HG03520 (cell line): ENCODE measurements at regions not wholly inside any gene's neighbourhood (a gene's known extent, or its start where the extent isn't known, plus 50 kb on each side); places are given as distances from the start of the nearest gene placed in this dataset.

Source experiments
- ATAC-seq: cut with Tn5 transposase; IDR thresholded peaks from one replicate; pipeline ENCODE4 v1.9.1; 2021; ENCODE audit warnings: mild to moderate bottlenecking, moderate library complexity; ENCODE audit not compliant: unreplicated experiment

GRCh38 chr13:50685956-50686355 is 157.5 kb downstream of the DLEU7 start:
- ATAC-seq, result no peak

GRCh38 chr13:50686551-50686950 is 156.9 kb downstream of the DLEU7 start:
- no peak for ATAC-seq

GRCh38 chr13:50687545-50687944 is 155.9 kb downstream of the DLEU7 start:
- no peak for ATAC-seq

GRCh38 chr13:50690006-50690405 is 153.5 kb downstream of the DLEU7 start:
- no peak for ATAC-seq

GRCh38 chr13:50691176-50691680 is 152.3 kb downstream of the DLEU7 start:
- no peak for ATAC-seq

GRCh38 chr13:50691681-50692263 is 151.7 kb downstream of the DLEU7 start:
- ATAC-seq, result no peak

- no peak for ATAC-seq
Observed at GRCh38 chr13:50692396-50692915, 151.0 kb downstream of the DLEU7 start.

GRCh38 chr13:50693727-50694126 is 149.8 kb downstream of the DLEU7 start:
- no peak for ATAC-seq

- ATAC-seq, result no peak
Observed at GRCh38 chr13:50697746-50698539, 145.5 kb downstream of the DLEU7 start.

GRCh38 chr13:50699874-50700663 is 143.4 kb downstream of the DLEU7 start:
- ATAC-seq, result no peak

GRCh38 chr13:50700664-50701305 is 142.7 kb downstream of the DLEU7 start:
- no peak for ATAC-seq

- ATAC-seq, result no peak
Observed at GRCh38 chr13:50701469-50701868, 142.0 kb downstream of the DLEU7 start.

- no peak for ATAC-seq
Observed at GRCh38 chr13:50706505-50706904, 137.0 kb downstream of the DLEU7 start.

- ATAC-seq, result no peak
Observed at GRCh38 chr13:50707628-50708027, 135.9 kb downstream of the DLEU7 start.

GRCh38 chr13:50708461-50708860 is 135.0 kb downstream of the DLEU7 start:
- no peak for ATAC-seq

- ATAC-seq, result no peak
Observed at GRCh38 chr13:50709058-50709457, 134.4 kb downstream of the DLEU7 start.

- no peak for ATAC-seq
Observed at GRCh38 chr13:50711131-50711815, 132.2 kb downstream of the DLEU7 start.

GRCh38 chr13:50711996-50712395 is 131.5 kb downstream of the DLEU7 start:
- no peak for ATAC-seq

GRCh38 chr13:50712456-50712855 is 131.0 kb downstream of the DLEU7 start:
- no peak for ATAC-seq

GRCh38 chr13:50712881-50713280 is 130.6 kb downstream of the DLEU7 start:
- ATAC-seq, result no peak
